ENCODE measurements at regions not wholly inside any gene's neighbourhood (a gene's known extent, or its start where the extent isn't known, plus 50 kb on each side); places are given as distances from the start of the nearest gene placed in this dataset.

DNA sequence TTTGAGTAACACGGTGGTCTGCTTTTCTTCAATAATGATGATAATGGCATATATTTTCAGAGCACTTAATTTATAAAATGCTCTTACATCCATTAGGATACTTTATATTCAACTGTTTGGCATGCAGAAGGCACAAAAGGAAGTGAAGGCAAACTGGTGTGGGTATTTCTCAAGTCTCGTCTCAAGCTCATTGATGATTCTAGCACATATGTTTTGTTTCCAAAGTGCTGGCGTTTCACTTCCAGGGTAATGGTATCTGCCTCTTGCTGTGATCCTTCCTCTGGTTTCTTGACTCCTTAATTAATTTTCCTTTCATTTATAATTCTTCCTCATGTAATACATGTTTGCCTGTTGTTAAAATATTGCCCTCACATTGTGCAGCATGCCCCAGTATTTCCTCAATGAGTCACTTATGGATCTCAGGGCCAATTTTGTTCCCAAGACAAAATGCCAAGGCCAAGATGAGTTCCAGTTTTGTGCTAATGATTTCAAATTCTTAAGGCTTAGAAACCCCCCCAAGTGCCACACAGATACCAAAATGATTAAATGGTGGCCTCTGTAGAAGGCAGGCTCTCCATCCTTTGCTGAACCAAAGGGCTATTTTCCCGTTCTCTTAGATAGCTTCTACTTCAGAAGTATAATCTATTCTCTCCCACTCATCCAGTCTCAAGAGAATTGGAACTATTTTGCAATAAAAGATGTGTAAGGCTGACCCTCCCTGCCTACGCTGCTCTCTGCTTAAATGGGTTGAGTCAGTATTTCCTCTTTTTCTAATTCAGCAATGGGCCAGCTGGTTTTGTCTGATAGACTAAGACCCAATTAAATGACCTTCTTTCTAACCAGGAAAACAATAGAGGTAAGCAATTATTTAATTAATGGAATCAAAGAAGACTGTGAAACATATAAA, 171.2 kb downstream of the ZNF365 start:
- H3K9me3 ChIP-seq (ENCODE audit: low read depth, low read length): no peaks in the 10 kb centered on the region
- DNase-seq (ENCODE audit: low read depth, low spot score): no peak
- TF ChIP-seq FOXP2 (optimal IDR thresholded peaks at IDR 0.05; ENCODE audit: control extremely low read depth, extremely low read length, insufficient read depth) (no peak), EZH2 (IDR thresholded peaks at IDR 0.05) (no peak), POLR2AphosphoS5 (IDR thresholded peaks at IDR 0.05; ENCODE audit: borderline replicate concordance, low read depth, low read length) (no peak)
- no peak overlapping the region for H3K9ac ChIP-seq (ENCODE audit: insufficient read length)
- H3K36me3 ChIP-seq (ENCODE audit: insufficient read depth, low read length): no peaks in the 10 kb centered on the region
- no peak overlapping the region for H3K27ac ChIP-seq
- no peak overlapping the region for H3K4me3 ChIP-seq

- Histone ChIP-seq H3K27ac (no peak overlapping the region), H3K4me3 (no peak overlapping the region), H3K9ac (ENCODE audit: insufficient read length) (no peak overlapping the region), H3K9me3 (ENCODE audit: low read depth, low read length) (no peaks in the 10 kb centered on the region), H3K36me3 (ENCODE audit: insufficient read depth, low read length) (no peaks in the 10 kb centered on the region)
- TF ChIP-seq POLR2AphosphoS5 (IDR thresholded peaks at IDR 0.05; ENCODE audit: borderline replicate concordance, low read depth, low read length) (no peak), FOXP2 (optimal IDR thresholded peaks at IDR 0.05; ENCODE audit: control extremely low read depth, extremely low read length, insufficient read depth) (no peak), EZH2 (IDR thresholded peaks at IDR 0.05) (no peak)
- no peak for DNase-seq (ENCODE audit: low read depth, low spot score)
Measured at GRCh38 chr10:62548686-62549085, 174.5 kb downstream of the ZNF365 start.

GRCh38 chr10:62550173-62550572, 176.0 kb downstream of the ZNF365 start:
- TF ChIP-seq FOXP2 (optimal IDR thresholded peaks at IDR 0.05; ENCODE audit: control extremely low read depth, extremely low read length, insufficient read depth) (no peak), EZH2 (IDR thresholded peaks at IDR 0.05) (no peak), POLR2AphosphoS5 (IDR thresholded peaks at IDR 0.05; ENCODE audit: borderline replicate concordance, low read depth, low read length) (no peak)
- Histone ChIP-seq H3K4me3 (no peak overlapping the region), H3K36me3 (ENCODE audit: insufficient read depth, low read length) (no peaks in the 10 kb centered on the region), H3K9me3 (ENCODE audit: low read depth, low read length) (no peaks in the 10 kb centered on the region), H3K9ac (ENCODE audit: insufficient read length) (no peak overlapping the region), H3K27ac (no peak overlapping the region)
- DNase-seq (ENCODE audit: low read depth, low spot score): no peak

DNA sequence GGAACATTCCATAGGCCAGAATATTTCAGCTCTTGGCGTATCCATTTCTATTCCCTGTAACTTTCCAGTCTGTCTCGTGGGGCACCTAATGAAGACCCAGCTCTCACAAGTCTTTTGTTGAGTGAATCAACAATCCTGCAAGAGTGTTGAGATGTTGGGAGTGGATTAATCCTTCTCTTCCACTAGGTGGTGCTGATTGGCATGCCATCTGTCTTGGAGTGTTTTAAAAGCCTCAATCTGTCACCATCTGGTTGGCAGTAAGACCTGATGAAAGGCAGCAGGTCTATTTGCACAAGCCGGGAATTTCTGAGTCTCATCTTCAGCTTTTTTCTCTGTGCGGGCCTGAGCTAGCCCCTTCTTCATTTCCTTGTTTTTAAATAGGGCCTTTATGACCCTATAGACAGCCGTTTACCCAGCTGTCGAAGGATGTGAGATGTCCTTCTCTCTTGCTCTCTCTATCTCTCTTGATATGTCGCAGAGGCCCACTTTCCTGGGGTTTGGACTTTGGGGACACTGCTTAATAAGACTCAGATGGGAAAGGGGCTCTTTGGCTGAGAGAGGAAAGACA, 180.5 kb downstream of the ZNF365 start:
- TF ChIP-seq EZH2 (IDR thresholded peaks at IDR 0.05): no peak
- TF ChIP-seq POLR2AphosphoS5 (IDR thresholded peaks at IDR 0.05; ENCODE audit: borderline replicate concordance, low read depth, low read length): no peak
- no peak for TF ChIP-seq FOXP2 (optimal IDR thresholded peaks at IDR 0.05; ENCODE audit: control extremely low read depth, extremely low read length, insufficient read depth)
- no peak overlapping the region for H3K4me3 ChIP-seq
- H3K9me3 ChIP-seq (ENCODE audit: low read depth, low read length): no peaks in the 10 kb centered on the region
- no peak for DNase-seq (ENCODE audit: low read depth, low spot score)
- no peak overlapping the region for H3K9ac ChIP-seq (ENCODE audit: insufficient read length)
- H3K27ac ChIP-seq: no peak overlapping the region
- H3K36me3 ChIP-seq (ENCODE audit: insufficient read depth, low read length): no peaks in the 10 kb centered on the region

- Histone ChIP-seq H3K9me3 (ENCODE audit: low read depth, low read length) (no peaks in the 10 kb centered on the region), H3K36me3 (ENCODE audit: insufficient read depth, low read length) (no peaks in the 10 kb centered on the region), H3K9ac (ENCODE audit: insufficient read length) (no peak overlapping the region), H3K27ac (peak overlapping the region; percentile 64; the same call in 1 of the 2 replicates), H3K4me3 (no peak overlapping the region)
- no peak for DNase-seq (ENCODE audit: low read depth, low spot score)
- TF ChIP-seq EZH2 (IDR thresholded peaks at IDR 0.05): no peak
- TF ChIP-seq POLR2AphosphoS5 (IDR thresholded peaks at IDR 0.05; ENCODE audit: borderline replicate concordance, low read depth, low read length): no peak
- TF ChIP-seq FOXP2 (optimal IDR thresholded peaks at IDR 0.05; ENCODE audit: control extremely low read depth, extremely low read length, insufficient read depth): no peak
Measured at GRCh38 chr10:62559481-62560200, 185.5 kb downstream of the ZNF365 start.

GRCh38 chr10:62560201-62560819, 186.1 kb downstream of the ZNF365 start:
- H3K36me3 ChIP-seq (ENCODE audit: insufficient read depth, low read length): no peaks in the 10 kb centered on the region
- no peak overlapping the region for H3K9ac ChIP-seq (ENCODE audit: insufficient read length)
- TF ChIP-seq FOXP2 (optimal IDR thresholded peaks at IDR 0.05; ENCODE audit: control extremely low read depth, extremely low read length, insufficient read depth): no peak
- no peak for DNase-seq (ENCODE audit: low read depth, low spot score)
- peak overlapping the region; percentile 64; the same call in 1 of the 2 replicates for H3K27ac ChIP-seq
- H3K4me3 ChIP-seq: no peak overlapping the region
- H3K9me3 ChIP-seq (ENCODE audit: low read depth, low read length): no peaks in the 10 kb centered on the region

GRCh38 chr10:62561151-62561550, 187.0 kb downstream of the ZNF365 start:
- TF ChIP-seq FOXP2 (optimal IDR thresholded peaks at IDR 0.05; ENCODE audit: control extremely low read depth, extremely low read length, insufficient read depth): no peak
- no peak for TF ChIP-seq POLR2AphosphoS5 (IDR thresholded peaks at IDR 0.05; ENCODE audit: borderline replicate concordance, low read depth, low read length)
- no peak for TF ChIP-seq EZH2 (IDR thresholded peaks at IDR 0.05)
- no peak overlapping the region for H3K27ac ChIP-seq
- no peak for DNase-seq (ENCODE audit: low read depth, low spot score)
- no peaks in the 10 kb centered on the region for H3K36me3 ChIP-seq (ENCODE audit: insufficient read depth, low read length)
- H3K9me3 ChIP-seq (ENCODE audit: low read depth, low read length): no peaks in the 10 kb centered on the region
- H3K9ac ChIP-seq (ENCODE audit: insufficient read length): no peak overlapping the region
- no peak overlapping the region for H3K4me3 ChIP-seq

- no peak for TF ChIP-seq FOXP2 (optimal IDR thresholded peaks at IDR 0.05; ENCODE audit: control extremely low read depth, extremely low read length, insufficient read depth)
- no peak for TF ChIP-seq EZH2 (IDR thresholded peaks at IDR 0.05)
- no peak for TF ChIP-seq POLR2AphosphoS5 (IDR thresholded peaks at IDR 0.05; ENCODE audit: borderline replicate concordance, low read depth, low read length)
- Histone ChIP-seq H3K27ac (no peak overlapping the region), H3K36me3 (ENCODE audit: insufficient read depth, low read length) (no peaks in the 10 kb centered on the region), H3K9ac (ENCODE audit: insufficient read length) (no peak overlapping the region), H3K4me3 (no peak overlapping the region), H3K9me3 (ENCODE audit: low read depth, low read length) (no peaks in the 10 kb centered on the region)
- no peak for DNase-seq (ENCODE audit: low read depth, low spot score)
Measured at GRCh38 chr10:62562101-62562500, 187.9 kb downstream of the ZNF365 start.
